ENCODE measurements at regions not wholly inside any gene's neighbourhood (a gene's known extent, or its start where the extent isn't known, plus 50 kb on each side); places are given as distances from the start of the nearest gene placed in this dataset.

DNA sequence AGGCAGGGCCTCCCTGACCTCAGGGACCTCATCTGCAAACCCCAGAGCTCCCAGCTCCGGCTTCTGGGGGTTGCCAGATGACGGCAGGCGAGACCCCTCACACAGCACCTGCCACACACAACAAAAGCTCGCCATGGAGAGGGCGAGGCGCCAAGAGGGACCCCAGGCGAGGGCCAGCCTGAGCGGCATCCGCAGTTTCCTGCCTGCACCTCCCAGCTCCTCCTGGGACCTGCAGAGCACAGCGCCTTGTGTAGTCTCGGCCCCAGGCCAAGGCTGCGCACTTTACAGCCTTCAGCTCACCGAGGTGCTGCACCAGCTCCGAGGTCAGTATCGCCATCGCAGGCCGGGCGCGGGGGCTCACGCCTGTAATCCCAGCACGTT, 82.4 kb upstream of the ADAMTS2 start:
- no peak for DNase-seq (ENCODE audit: low spot score)

DNA sequence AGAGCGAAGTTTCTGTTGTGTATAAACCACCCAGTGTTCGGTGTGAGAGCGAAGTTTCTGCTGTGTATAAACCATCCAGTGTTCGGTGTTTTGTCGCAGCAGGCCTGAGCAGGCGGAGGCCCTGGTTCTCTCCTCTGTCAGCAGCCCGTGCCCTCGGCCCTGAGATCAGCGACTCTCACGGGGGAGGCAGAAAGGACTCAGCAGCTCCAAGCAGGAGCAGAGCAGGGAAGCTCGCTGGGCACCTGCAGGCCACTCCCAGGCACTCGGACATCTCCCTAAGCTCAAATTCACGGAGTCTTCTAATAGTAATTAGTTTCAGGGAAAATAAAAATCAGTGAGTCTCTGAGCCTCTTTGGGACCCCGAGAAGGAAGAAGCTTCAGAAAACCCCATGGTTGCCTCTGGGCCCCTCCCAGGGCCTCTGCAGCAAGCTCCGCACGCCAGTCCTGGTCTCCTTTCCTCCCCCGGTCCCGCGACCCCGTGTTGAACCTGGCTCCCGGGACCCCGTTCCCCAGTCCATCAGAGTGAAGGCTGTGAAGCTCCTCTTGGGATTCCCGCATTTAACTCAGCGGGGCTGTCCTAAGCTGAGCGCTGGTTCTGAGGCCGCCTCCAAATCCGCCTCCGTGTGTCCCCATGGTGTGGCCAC, 81.9 kb upstream of the ADAMTS2 start:
- no peak for DNase-seq (ENCODE audit: low spot score)

DNA sequence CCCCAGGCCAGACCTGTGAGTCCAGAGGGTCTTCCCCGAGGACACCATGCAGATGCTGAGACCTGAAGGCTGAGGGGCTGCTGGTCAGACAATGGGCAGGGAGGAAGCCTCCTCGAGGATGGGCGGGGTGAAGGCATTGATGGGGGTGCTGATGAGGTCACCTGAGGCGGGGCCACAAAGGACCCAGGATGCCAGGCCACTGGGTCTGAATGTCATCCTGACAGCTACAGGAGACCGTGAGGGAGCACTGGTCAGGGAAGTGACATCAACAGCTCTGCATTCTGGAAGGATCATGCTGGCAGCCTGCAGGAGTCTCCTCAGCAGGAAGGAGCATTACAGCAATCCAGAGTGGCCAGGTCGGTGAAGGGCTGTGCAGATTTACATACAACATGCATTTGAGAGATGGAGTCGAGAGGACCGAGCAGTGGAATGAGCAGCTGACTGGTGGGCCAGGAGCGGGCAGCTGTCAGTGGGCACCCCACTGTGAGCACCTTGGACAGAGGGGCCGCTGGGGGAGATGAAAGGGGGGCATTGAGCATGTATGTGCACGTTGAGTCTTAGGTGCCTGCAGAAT, 77.7 kb upstream of the ADAMTS2 start:
- DNase-seq (ENCODE audit: low spot score), result no peak

GRCh38 chr5:179422213-179422855, 77.1 kb upstream of the ADAMTS2 start:
- DNase-seq (ENCODE audit: low spot score), result no peak

- DNase-seq (ENCODE audit: low spot score), result no peak
These were observed 76.1 kb upstream of the ADAMTS2 start for GRCh38 chr5:179421144-179421901.

- no peak for DNase-seq (ENCODE audit: low spot score)
These were observed 75.2 kb upstream of the ADAMTS2 start for GRCh38 chr5:179420476-179420875.

- DNase-seq (ENCODE audit: low spot score), result no peak
These were observed 73.7 kb upstream of the ADAMTS2 start for GRCh38 chr5:179418972-179419371.

DNA sequence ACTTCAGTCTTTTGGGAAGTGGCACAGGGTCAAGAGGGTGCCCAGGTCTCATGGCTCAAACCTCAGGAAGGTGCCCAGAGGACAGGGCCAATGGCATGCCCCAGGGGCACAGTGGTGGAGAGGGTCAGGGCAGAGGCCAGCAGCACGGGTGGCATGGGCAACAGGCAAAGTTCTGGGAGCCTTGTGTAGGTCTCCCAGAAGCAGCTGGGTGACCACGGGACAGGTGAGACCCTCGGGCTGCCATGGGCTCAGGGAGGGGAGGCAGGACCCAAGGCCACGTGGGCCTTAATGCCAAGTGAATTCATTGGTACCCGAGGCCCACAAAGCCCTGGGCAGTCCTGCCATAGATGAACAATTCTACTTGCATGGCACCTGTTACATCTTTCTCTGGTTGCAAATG, 72.4 kb upstream of the ADAMTS2 start:
- no peak for DNase-seq (ENCODE audit: low spot score)

GRCh38 chr5:179417016-179417415, 71.8 kb upstream of the ADAMTS2 start:
- no peak for DNase-seq (ENCODE audit: low spot score)

DNA sequence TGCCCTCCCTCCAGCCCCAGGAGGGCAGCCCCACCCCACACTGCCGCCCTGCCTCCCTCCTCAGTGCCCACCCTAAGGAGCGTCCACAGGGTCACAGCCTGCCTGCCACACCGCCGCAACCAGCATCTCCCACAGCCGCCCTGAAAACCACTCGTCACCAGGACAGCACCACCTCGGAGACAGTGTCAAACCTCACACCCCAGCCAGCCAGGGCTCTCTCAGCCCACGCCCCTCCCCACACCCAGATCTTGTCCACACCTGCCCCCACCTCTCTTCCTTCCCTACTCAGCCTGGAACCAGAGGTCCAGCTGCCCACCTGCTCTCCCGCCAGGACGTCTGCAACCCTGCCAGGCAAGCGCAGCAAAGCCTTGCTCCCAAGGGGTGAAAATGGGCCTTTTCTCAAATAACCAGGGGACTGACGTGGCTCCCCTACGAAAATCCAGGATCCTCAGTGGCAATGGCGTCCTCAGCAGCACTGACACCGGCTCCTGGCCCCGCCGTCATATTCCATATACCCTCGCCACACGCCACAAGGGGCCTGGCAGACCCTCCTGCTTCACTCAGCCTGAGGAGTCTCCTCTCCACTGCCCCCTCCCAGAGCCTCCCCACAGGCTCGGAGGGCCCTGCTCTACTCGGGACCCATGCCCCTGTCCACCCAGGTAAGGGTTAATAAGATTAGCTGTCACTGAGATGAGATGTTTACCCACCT, 71.0 kb upstream of the ADAMTS2 start:
- DNase-seq (ENCODE audit: low spot score), result no peak

GRCh38 chr5:179415291-179416060, 70.2 kb upstream of the ADAMTS2 start:
- no peak for DNase-seq (ENCODE audit: low spot score)

GRCh38 chr5:179414459-179415261, 69.4 kb upstream of the ADAMTS2 start:
- DNase-seq (ENCODE audit: low spot score), result no peak

GRCh38 chr5:179413711-179414458, 68.6 kb upstream of the ADAMTS2 start:
- DNase-seq (ENCODE audit: low spot score), result no peak

DNA sequence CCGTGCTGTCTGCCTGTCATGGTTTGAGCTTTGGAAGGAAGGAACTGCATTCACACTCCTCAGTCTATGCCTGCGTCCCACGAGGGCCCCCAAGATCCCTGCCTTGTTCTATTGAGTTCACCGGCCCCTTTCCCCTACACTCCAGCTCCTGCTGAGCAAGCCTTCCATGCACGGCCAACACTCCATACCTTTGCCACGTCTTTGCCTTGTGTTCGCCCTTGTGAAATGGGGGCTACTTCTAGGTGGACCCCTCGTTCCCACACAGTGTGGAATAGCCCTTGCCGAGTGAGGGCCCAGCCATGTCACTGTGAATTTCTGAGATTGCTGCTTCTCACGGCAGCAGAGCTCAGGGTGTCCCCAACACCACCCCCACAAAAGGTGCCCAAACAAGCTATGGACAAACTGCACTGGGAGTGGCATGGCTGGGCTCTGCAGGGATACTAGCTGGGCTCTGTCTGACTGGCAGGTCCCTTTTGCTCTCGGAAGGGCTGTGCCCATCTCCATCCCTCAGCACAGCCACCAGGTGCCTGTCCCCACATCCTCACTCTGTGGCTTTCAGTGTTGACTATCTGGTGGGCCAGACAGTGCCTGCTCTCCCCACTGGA, 67.9 kb upstream of the ADAMTS2 start:
- DNase-seq (ENCODE audit: low spot score), result no peak

GRCh38 chr5:179411161-179411841, 66.0 kb upstream of the ADAMTS2 start:
- no peak for DNase-seq (ENCODE audit: low spot score)

DNA sequence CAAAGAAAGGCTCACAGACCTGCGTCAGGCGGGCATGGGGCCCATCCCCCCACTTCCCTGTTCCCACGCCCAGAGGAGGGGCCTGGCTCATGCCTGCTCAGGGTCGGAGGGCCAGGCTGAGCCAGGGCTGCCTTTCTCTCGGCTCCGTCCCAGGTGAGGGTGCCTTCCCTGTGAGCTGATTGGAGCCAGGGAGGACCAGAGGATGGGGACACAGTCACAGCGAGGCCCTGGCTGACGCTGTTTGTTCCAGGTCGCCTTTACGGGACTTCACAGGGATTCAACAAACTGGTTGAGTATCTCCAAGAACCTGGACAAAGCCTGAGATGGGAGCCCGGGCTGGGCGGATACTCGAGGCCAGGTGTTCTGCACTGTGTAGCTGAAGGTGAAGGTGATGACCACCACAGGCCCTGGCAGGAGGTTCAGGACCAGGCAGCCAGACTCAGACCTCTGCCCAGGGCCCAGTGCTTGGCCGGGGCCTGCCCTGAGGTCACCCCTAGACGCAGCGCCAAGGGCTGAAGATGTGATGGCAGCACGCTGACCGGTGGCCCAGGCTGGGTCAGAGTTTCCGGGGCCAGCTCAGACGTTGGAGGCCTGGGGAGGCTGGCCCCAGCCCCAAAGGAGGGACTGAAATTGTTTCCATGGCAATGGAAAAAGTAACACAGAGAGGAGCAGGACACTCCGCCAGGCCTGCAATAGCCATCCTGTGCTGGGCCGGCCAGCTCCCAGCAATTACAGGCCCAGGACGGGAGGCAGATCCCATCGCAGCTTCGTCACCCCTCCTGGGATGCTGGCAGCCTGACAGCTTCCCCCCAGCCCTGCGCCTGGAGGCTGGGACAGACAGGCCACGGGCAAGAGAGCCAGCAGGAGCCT, 65.3 kb upstream of the ADAMTS2 start:
- no peak for DNase-seq (ENCODE audit: low spot score)

DNA sequence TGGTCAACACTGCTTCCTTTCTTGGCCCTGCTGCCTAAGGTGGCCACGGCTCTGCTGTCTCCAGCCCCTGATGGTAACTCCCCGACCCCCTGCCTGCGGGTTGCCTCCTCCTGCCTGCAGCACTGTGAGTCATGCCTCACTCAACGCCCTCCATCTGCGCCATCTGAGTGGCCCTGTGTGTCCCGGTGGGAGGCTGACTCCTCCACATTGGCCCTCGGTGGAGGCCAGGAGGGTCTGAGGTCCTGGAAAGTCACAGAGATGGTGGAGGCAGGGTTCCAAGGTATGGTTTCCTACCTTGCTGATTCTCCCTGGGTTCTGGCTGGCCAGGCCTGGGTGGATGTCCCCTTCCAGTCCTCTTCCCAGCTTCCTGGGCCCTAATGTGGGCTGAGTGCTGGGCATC, 64.5 kb upstream of the ADAMTS2 start:
- DNase-seq (ENCODE audit: low spot score), result no peak

DNA sequence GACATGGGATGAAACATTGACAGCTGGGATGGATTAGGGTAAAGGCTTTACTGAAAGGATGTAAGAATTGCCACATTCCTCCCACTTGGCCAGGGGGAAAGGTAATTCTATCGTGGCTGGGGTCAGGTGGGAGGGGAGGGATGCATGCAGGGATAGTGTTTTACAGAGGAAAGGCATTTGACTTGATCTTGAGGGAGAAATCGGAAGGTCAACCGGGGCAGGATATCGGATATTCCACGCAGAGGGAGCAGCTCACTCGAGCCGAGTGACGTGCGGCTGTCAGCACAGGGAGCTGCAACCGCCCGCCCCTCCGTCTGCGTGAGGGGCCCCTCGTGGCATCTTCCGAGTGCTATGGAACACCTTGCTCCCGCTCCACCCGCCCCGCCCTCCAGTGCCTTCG, 63.4 kb upstream of the ADAMTS2 start:
- no peak for DNase-seq (ENCODE audit: low spot score)
